K562 (cell line): ENCODE measurements at regions not wholly inside any gene's neighbourhood (a gene's known extent, or its start where the extent isn't known, plus 50 kb on each side); places are given as distances from the start of the nearest gene placed in this dataset.

ENCODE experiments used
- ATAC-seq: fragments of 200-7000 bp; cut with Tn5 transposase; 3 replicates; pipeline ENCODE4 v1.9.1; 2020; ENCODE audit warnings: moderate library complexity
- BruUV-seq: library from RNA; stranded (reverse); fragments of 400-500 nt; replicated peaks from 2 replicates; lab custom pipeline; 2021; lab: Mats Ljungman, UMichigan
- CTCF ChIA-PET: fragments of 300-600 bp; formaldehyde crosslinking; extraction: SDS; loops from one replicate; lab custom pipeline; 2021; ENCODE audit warnings: low intra/inter-chr PET ratio; lab: Yijun Ruan, JAX
- POLR2A ChIA-PET: fragments of 300-600, 350-650 bp; sonication (Branson Sonifier 250); formaldehyde crosslinking; extraction: SDS; loops from one replicate; lab custom pipeline; 2021; ENCODE audit warnings: antibody characterized with exemption, inconsistent platforms; lab: Yijun Ruan, JAX
- DNase-seq, 4 experiments: peaks; one replicate each; pipeline versions ENCODE4 v3.0.0 to v3.0.0-alpha.2; 2011 to 2018; ENCODE audit warnings: low spot score in 3 of 4, mixed read lengths in 3 of 4; ENCODE audit errors: extremely low read depth in 1 of 4
- FAIRE-seq: peaks from 2 replicates; lab custom pipeline; 2011; peaks lifted over from hg19 to GRCh38; lab: Jason Lieb, UNC
- H2AFZ ChIP-seq: 2 replicates; pipeline ENCODE4 v1.6.0; 2011; ENCODE audit warnings: low read depth, low read length, control low read depth, inconsistent platforms
- H3K27ac ChIP-seq: fragments of 200-600 bp; 3 replicates; pipeline ENCODE4 v1.8.0; 2011; ENCODE audit warnings: low read depth, mild to moderate bottlenecking, control low read depth, inconsistent platforms, low read length, moderate library complexity, mixed read lengths; ENCODE audit errors: extremely low read depth
- H3K27me3 ChIP-seq, 2 experiments: fragments of 300-600 bp in 1 of 2; 2 replicates in 1 of 2; 3 replicates in 1 of 2; pipeline versions ENCODE4 v1.6.0 to v1.8.0; 2011; ENCODE audit warnings: inconsistent platforms in 2 of 2, low read length in 2 of 2, mild to moderate bottlenecking in 1 of 2, mixed read lengths in 1 of 2, moderate library complexity in 1 of 2; ENCODE audit not compliant: control insufficient read depth in 2 of 2, insufficient read depth in 2 of 2
- H3K36me3 ChIP-seq: fragments of 300-600 bp; 3 replicates; pipeline ENCODE4 v1.8.0; 2011; ENCODE audit warnings: mild to moderate bottlenecking, low read length, inconsistent platforms; ENCODE audit not compliant: control insufficient read depth, insufficient read depth
- H3K4me1 ChIP-seq, 2 experiments: fragments of 200-600 bp in 1 of 2; replicated peaks in 1 of 2; 2 replicates in 1 of 2; 3 replicates in 1 of 2; pipeline versions ENCODE4 v1.5.1 to v1.8.0; 2011; ENCODE audit warnings: inconsistent platforms in 2 of 2, low read length in 2 of 2, mild to moderate bottlenecking in 1 of 2, mixed read lengths in 1 of 2, moderate library complexity in 1 of 2; ENCODE audit not compliant: control insufficient read depth in 2 of 2, insufficient read depth in 2 of 2
- H3K4me2 ChIP-seq: 2 replicates; pipeline ENCODE4 v1.6.1; 2011; ENCODE audit warnings: low read length, control low read depth, inconsistent platforms, mixed read lengths; ENCODE audit not compliant: insufficient read depth
- H3K4me3 ChIP-seq: fragments of 200-600 bp; sonication (generic), shearing (Covaris generic); 2 replicates; pipeline ENCODE4 v1.5.1; 2016; ENCODE audit warnings: control low read depth, inconsistent platforms
- H3K79me2 ChIP-seq: fragments of 200-600 bp; 3 replicates; pipeline ENCODE4 v1.8.0; 2011; ENCODE audit warnings: low read length, inconsistent platforms; ENCODE audit not compliant: control insufficient read depth, insufficient read depth
- H3K9ac ChIP-seq, 2 experiments: 2 replicates each; pipeline versions ENCODE4 v1.6.0 to v1.6.1; 2011; ENCODE audit warnings: low read depth in 2 of 2, low read length in 2 of 2, control low read depth in 1 of 2, inconsistent platforms in 1 of 2, mild to moderate bottlenecking in 1 of 2, mixed read lengths in 1 of 2; ENCODE audit not compliant: insufficient read depth in 1 of 2
- H3K9me1 ChIP-seq: one replicate; pipeline ENCODE4 v1.6.0; 2011; ENCODE audit warnings: inconsistent platforms, mild to moderate bottlenecking, low read length, moderate library complexity; ENCODE audit not compliant: control insufficient read depth, insufficient read depth
- H3K9me3 ChIP-seq: replicated peaks from 2 replicates; pipeline ENCODE4 v1.5.1; 2011; ENCODE audit warnings: low read depth, low read length, inconsistent platforms; ENCODE audit not compliant: control insufficient read depth, insufficient read depth
- H4K20me1 ChIP-seq: replicated peaks from 2 replicates; pipeline ENCODE4 v1.6.1; 2011; ENCODE audit warnings: low read length, inconsistent platforms, mixed read lengths; ENCODE audit not compliant: control insufficient read depth, insufficient read depth
- BRD4 ChIP-seq: fragments of 200-600 bp; sonication (generic); IDR thresholded peaks from 2 replicates; pipeline ENCODE4 v1.6.1; 2017; ENCODE audit warnings: inconsistent platforms
- CHCHD3 ChIP-seq: fragments of 250-450 bp; sonication (Bioruptor Pico); IDR thresholded peaks from 2 replicates; pipeline ENCODE4 v2.1.2; 2022; ENCODE audit warnings: mild to moderate bottlenecking
- E2F6 ChIP-seq, 2 experiments: IDR thresholded peaks; 2 replicates each; pipeline ENCODE4 v1.6.1; 2011; ENCODE audit warnings: borderline replicate concordance in 1 of 2, control low read depth in 1 of 2, low read depth in 1 of 2, low read length in 1 of 2, mild to moderate bottlenecking in 1 of 2, mixed read lengths in 1 of 2, moderate library complexity in 1 of 2; ENCODE audit not compliant: insufficient read depth in 1 of 2, insufficient read length in 1 of 2, poor library complexity in 1 of 2, severe bottlenecking in 1 of 2; ENCODE audit errors: extremely low read depth in 1 of 2
- KDM4B ChIP-seq, 2 experiments: fragments of 450-650 bp in 1 of 2; sonication (generic) in 1 of 2; IDR thresholded peaks; 2 replicates each; pipeline ENCODE4 v1.6.1; 2016 to 2017; ENCODE audit warnings: borderline replicate concordance in 2 of 2, antibody characterized with exemption in 1 of 2, low read depth in 1 of 2, mild to moderate bottlenecking in 1 of 2
- KLF6 ChIP-seq: fragments of 250-450 bp; sonication (Bioruptor Pico); IDR thresholded peaks from 2 replicates; pipeline ENCODE4 v1.4.0; 2020; ENCODE audit warnings: mild to moderate bottlenecking, moderate library complexity, borderline replicate concordance
- MAFF ChIP-seq: IDR thresholded peaks from 2 replicates; pipeline ENCODE4 v1.6.1; 2012; ENCODE audit warnings: low read length, improper control_type of control experiment
- RAD21 ChIP-seq, 2 experiments: fragments of 250-450 bp in 1 of 2; fragments of 450-650 bp in 1 of 2; sonication (Bioruptor Pico) in 1 of 2; formaldehyde crosslinking in 1 of 2; IDR thresholded peaks in 1 of 2; conservative IDR thresholded peaks in 1 of 2; 2 replicates each; pipeline versions ENCODE4 v1.4.0 to v1.8.0; 2020 to 2022; ENCODE audit warnings: mild to moderate bottlenecking in 2 of 2, moderate library complexity in 1 of 2
- RBBP5 ChIP-seq: fragments of 200-600 bp; sonication (generic); IDR thresholded peaks from 2 replicates; pipeline ENCODE4 v1.6.1; 2012; ENCODE audit warnings: borderline replicate concordance, mild to moderate bottlenecking, low read length, control low read depth, inconsistent platforms; ENCODE audit not compliant: insufficient read depth, poor library complexity, severe bottlenecking
- ZNF24 ChIP-seq: fragments of 450-650 bp; IDR thresholded peaks from 2 replicates; pipeline ENCODE4 v1.6.1; 2016
- ZNF354B ChIP-seq: fragments of 250-450 bp; sonication (Bioruptor Pico); IDR thresholded peaks from 2 replicates; pipeline ENCODE4 v1.4.0; 2020
- ZNF695 ChIP-seq: fragments of 450-650 bp; formaldehyde crosslinking; IDR thresholded peaks from 2 replicates; pipeline ENCODE4 v1.4.0; 2020; ENCODE audit warnings: mild to moderate bottlenecking, moderate library complexity
- WGBS: fragments of 100-300 bp; shearing (Covaris generic); methylation state at CpG from one replicate; pipeline ENCODE4 v1.1.6; 2016; ENCODE audit warnings: low coverage, mixed read lengths; ENCODE audit not compliant: insufficient coverage; ENCODE audit errors: missing lambda C conversion rate; 5-methylcytosine and 5-hydroxymethylcytosine counted together
- in situ Hi-C: fragments of 300-500 bp; cut with MboI; formaldehyde crosslinking; loops from 4 replicates; pipeline ENCODE4 v1.15.0; 2018; ENCODE audit warnings: inconsistent platforms, mixed read lengths
- intact Hi-C: fragments of 100-400 bp; cut with micrococcal nuclease; formaldehyde crosslinking; loops from 2 replicates; pipeline ENCODE4 v1.14.2; 2022
- TF ChIP-seq, protein P1 (sequence below), 2 experiments: fragments of 450-650 bp; conservative IDR thresholded peaks; 2 replicates each; pipeline ENCODE4 v1.6.1; 2017; ENCODE audit warnings: mild to moderate bottlenecking in 2 of 2, moderate library complexity in 2 of 2
- TF ChIP-seq, protein P2 (sequence below): sonication (generic); formaldehyde crosslinking; IDR thresholded peaks from 2 replicates; pipeline ENCODE4 v1.8.1; 2023; ENCODE audit warnings: mild to moderate bottlenecking, missing genetic modification reagents

GRCh38 chr22:47891609-47892008 is 1129.2 kb downstream of the TBC1D22A start (continued):
- TF ChIP-seq, protein P1, sequence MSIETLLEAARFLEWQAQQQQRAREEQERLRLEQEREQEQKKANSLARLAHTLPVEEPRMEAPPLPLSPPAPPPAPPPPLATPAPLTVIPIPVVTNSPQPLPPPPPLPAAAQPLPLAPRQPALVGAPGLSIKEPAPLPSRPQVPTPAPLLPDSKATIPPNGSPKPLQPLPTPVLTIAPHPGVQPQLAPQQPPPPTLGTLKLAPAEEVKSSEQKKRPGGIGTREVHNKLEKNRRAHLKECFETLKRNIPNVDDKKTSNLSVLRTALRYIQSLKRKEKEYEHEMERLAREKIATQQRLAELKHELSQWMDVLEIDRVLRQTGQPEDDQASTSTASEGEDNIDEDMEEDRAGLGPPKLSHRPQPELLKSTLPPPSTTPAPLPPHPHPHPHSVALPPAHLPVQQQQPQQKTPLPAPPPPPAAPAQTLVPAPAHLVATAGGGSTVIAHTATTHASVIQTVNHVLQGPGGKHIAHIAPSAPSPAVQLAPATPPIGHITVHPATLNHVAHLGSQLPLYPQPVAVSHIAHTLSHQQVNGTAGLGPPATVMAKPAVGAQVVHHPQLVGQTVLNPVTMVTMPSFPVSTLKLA (conservative IDR thresholded peaks at IDR 0.05): no peak
- TF ChIP-seq RBBP5 (no peak), E2F6 (IDR thresholded peaks at IDR 0.05; ENCODE audit: borderline replicate concordance in 1 of 2, extremely low read depth in 1 of 2, insufficient read depth in 1 of 2, insufficient read length in 1 of 2, low read depth in 1 of 2, low read length in 1 of 2, poor library complexity in 1 of 2, severe bottlenecking in 1 of 2) (no peak), ZNF695 (no peak), MAFF (no peak), KDM4B (IDR thresholded peaks at IDR 0.05; ENCODE audit: borderline replicate concordance in 2 of 2, low read depth in 1 of 2) (no peak), ZNF24 (no peak), KLF6 (CRISPR knock-in tag) (no peak)

- CTCF ChIA-PET: no interaction called here
- Histone ChIP-seq H3K4me1 (no peaks in the 10 kb centered on the region), H3K4me3 (no peak overlapping the region), H3K36me3 (no peaks in the 10 kb centered on the region), H3K27ac (no peak overlapping the region), H3K79me2 (no peaks in the 10 kb centered on the region), H3K9me3 (no peaks in the 10 kb centered on the region), H2AFZ (no peak overlapping the region), H3K4me2 (no peak overlapping the region), H4K20me1 (no peaks in the 10 kb centered on the region), H3K9me1 (no peaks in the 10 kb centered on the region), H3K9ac (no peak overlapping the region), H3K27me3 (no peaks in the 10 kb centered on the region)
- ATAC-seq (no peak), FAIRE-seq (no peak), DNase-seq (no peak)
- 61% methylated on average over 8 of the region's 9 CpGs for WGBS
- in situ Hi-C loops: no loop called here
- no TSS peak for BruUV-seq
- intact Hi-C loops: no loop called here
- POLR2A ChIA-PET: no interaction called here
- TF ChIP-seq ZNF354B (CRISPR knock-in tag): no peak
- TF ChIP-seq CHCHD3 (CRISPR knock-in tag): no peak
- TF ChIP-seq BRD4: no peak
- TF ChIP-seq, protein P2, sequence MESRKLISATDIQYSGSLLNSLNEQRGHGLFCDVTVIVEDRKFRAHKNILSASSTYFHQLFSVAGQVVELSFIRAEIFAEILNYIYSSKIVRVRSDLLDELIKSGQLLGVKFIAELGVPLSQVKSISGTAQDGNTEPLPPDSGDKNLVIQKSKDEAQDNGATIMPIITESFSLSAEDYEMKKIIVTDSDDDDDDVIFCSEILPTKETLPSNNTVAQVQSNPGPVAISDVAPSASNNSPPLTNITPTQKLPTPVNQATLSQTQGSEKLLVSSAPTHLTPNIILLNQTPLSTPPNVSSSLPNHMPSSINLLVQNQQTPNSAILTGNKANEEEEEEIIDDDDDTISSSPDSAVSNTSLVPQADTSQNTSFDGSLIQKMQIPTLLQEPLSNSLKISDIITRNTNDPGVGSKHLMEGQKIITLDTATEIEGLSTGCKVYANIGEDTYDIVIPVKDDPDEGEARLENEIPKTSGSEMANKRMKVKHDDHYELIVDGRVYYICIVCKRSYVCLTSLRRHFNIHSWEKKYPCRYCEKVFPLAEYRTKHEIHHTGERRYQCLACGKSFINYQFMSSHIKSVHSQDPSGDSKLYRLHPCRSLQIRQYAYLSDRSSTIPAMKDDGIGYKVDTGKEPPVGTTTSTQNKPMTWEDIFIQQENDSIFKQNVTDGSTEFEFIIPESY (CRISPR knock-in tag): no peak
- no peak for TF ChIP-seq RAD21 (CRISPR knock-in tag; conservative IDR thresholded peaks at IDR 0.05 in 1 of 2, IDR thresholded peaks at IDR 0.05 in 1 of 2)
Observed at GRCh38 chr22:47888817-47889216, 1126.4 kb downstream of the TBC1D22A start.
